ENCODE measurements at regions not wholly inside any gene's neighbourhood (a gene's known extent, or its start where the extent isn't known, plus 50 kb on each side); places are given as distances from the start of the nearest gene placed in this dataset.

DNA sequence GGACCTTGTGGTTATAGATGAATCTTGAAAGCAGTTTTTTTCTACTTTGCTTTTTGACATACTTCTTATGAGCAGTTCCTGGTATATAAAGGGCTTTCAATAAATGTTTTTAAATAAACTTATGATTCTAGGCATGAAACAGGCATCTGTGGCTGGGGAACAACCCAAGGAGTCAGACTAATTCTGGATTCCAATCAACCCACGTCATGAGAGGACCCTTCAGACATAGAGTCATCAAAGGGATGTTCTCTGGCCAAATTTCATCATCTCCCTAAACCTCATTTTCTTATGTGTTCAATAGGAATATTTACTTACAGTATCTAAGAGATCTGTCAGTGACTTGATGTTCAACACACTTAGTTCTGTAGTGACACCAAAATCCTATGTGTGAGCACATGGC is 243.8 kb upstream of the ZNF462 start:
- Histone ChIP-seq H3K4me2 (ENCODE audit: insufficient read depth, low read length) (no peak overlapping the region), H4K20me1 (ENCODE audit: insufficient read depth, low read length) (no peaks in the 10 kb centered on the region)

DNA sequence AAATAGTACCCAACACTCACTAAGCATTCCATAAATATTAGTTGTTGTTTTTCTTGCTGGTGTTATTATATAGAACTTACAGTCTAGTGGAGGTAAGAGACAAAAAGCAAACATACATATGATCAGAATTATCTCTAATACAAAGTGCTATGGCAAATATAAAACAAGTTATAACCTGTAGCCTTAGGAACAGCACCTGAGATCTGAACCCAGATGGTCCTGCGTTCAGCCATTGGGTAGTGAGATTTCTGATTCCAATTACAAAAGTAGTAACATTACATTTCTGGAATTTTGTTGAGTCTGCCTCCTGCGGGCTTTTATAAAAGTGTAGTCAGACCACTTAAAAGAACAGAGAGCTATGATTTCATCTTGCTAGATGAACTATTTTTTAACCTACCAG is 242.9 kb upstream of the ZNF462 start:
- Histone ChIP-seq H3K27me3 (ENCODE audit: insufficient read depth, low read length, poor library complexity) (no peaks in the 10 kb centered on the region), H3K36me3 (ENCODE audit: insufficient read depth, low read length) (no peaks in the 10 kb centered on the region), H3K9ac (ENCODE audit: low read depth, low read length) (no peak overlapping the region), H4K20me1 (ENCODE audit: insufficient read depth, low read length) (no peaks in the 10 kb centered on the region), H3K79me2 (ENCODE audit: insufficient read depth, low read length) (no peaks in the 10 kb centered on the region), H3K4me1 (ENCODE audit: insufficient read depth, low read length) (no peaks in the 10 kb centered on the region), H3K4me3 (ENCODE audit: low read depth in 1 of 2, low read length in 2 of 2) (no peak overlapping the region), H3K4me2 (ENCODE audit: insufficient read depth, low read length) (no peak overlapping the region), H3K27ac (ENCODE audit: low read length) (no peak overlapping the region), H2AFZ (ENCODE audit: low read depth, low read length) (no peak overlapping the region), H3K9me3 (ENCODE audit: insufficient read depth, low read length, severe bottlenecking) (no peaks in the 10 kb centered on the region)
- TF ChIP-seq EZH2 (IDR thresholded peaks at IDR 0.05; ENCODE audit: borderline replicate concordance, low read depth, low read length, severe bottlenecking), result no peak
- TF ChIP-seq, protein P1, sequence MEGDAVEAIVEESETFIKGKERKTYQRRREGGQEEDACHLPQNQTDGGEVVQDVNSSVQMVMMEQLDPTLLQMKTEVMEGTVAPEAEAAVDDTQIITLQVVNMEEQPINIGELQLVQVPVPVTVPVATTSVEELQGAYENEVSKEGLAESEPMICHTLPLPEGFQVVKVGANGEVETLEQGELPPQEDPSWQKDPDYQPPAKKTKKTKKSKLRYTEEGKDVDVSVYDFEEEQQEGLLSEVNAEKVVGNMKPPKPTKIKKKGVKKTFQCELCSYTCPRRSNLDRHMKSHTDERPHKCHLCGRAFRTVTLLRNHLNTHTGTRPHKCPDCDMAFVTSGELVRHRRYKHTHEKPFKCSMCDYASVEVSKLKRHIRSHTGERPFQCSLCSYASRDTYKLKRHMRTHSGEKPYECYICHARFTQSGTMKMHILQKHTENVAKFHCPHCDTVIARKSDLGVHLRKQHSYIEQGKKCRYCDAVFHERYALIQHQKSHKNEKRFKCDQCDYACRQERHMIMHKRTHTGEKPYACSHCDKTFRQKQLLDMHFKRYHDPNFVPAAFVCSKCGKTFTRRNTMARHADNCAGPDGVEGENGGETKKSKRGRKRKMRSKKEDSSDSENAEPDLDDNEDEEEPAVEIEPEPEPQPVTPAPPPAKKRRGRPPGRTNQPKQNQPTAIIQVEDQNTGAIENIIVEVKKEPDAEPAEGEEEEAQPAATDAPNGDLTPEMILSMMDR (IDR thresholded peaks at IDR 0.05; ENCODE audit: borderline replicate concordance, extremely low read depth, low read length, poor library complexity, severe bottlenecking), result no peak
- ATAC-seq (ENCODE audit: insufficient read depth, low read depth) (no peak), DNase-seq (no peak)

More for the DNA sequence above, 243.8 kb upstream of the ZNF462 start:
- H3K27ac ChIP-seq (ENCODE audit: low read length), result no peak overlapping the region
- ATAC-seq (ENCODE audit: insufficient read depth, low read depth) (no peak), DNase-seq (no peak)
- TF ChIP-seq EZH2 (IDR thresholded peaks at IDR 0.05; ENCODE audit: borderline replicate concordance, low read depth, low read length, severe bottlenecking), result no peak
- TF ChIP-seq, protein P1 (IDR thresholded peaks at IDR 0.05; ENCODE audit: borderline replicate concordance, extremely low read depth, low read length, poor library complexity, severe bottlenecking), result no peak
- no peak overlapping the region for H2AFZ ChIP-seq (ENCODE audit: low read depth, low read length)
- no peak overlapping the region for H3K9ac ChIP-seq (ENCODE audit: low read depth, low read length)
- no peaks in the 10 kb centered on the region for H3K9me3 ChIP-seq (ENCODE audit: insufficient read depth, low read length, severe bottlenecking)
- H3K36me3 ChIP-seq (ENCODE audit: insufficient read depth, low read length), result no peaks in the 10 kb centered on the region
- no peaks in the 10 kb centered on the region for H3K4me1 ChIP-seq (ENCODE audit: insufficient read depth, low read length)
- no peaks in the 10 kb centered on the region for H3K79me2 ChIP-seq (ENCODE audit: insufficient read depth, low read length)
- H3K27me3 ChIP-seq (ENCODE audit: insufficient read depth, low read length, poor library complexity), result no peaks in the 10 kb centered on the region
- no peak overlapping the region for H3K4me3 ChIP-seq (ENCODE audit: low read depth in 1 of 2, low read length in 2 of 2)

DNA sequence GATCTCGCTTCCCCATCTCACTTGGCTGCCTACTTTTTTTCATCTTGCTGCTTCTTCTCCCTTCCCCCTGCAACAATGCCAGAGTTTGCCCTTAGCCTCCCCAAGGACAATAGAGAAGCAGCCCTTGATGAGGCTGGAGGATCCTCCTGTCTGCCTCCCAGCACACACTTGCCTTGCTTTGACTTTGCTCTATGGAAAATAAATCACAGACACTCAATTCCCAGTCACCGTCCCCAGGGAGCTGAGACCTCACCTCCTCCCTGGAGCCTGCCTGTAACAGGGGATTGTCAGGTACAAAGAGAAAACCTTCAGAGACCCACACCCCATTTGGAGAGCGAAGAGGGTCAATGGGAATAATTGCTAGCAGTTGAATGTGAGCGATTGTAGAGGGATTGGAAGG is 242.1 kb upstream of the ZNF462 start:
- no peak for DNase-seq
- no peak overlapping the region for H2AFZ ChIP-seq (ENCODE audit: low read depth, low read length)
- no peak overlapping the region for H3K4me3 ChIP-seq (ENCODE audit: low read depth in 1 of 2, low read length in 2 of 2)
- H4K20me1 ChIP-seq (ENCODE audit: insufficient read depth, low read length), result no peaks in the 10 kb centered on the region
- H3K79me2 ChIP-seq (ENCODE audit: insufficient read depth, low read length), result no peaks in the 10 kb centered on the region
- no peak overlapping the region for H3K9ac ChIP-seq (ENCODE audit: low read depth, low read length)
- no peak overlapping the region for H3K4me2 ChIP-seq (ENCODE audit: insufficient read depth, low read length)
- no peaks in the 10 kb centered on the region for H3K27me3 ChIP-seq (ENCODE audit: insufficient read depth, low read length, poor library complexity)
- H3K36me3 ChIP-seq (ENCODE audit: insufficient read depth, low read length), result no peaks in the 10 kb centered on the region
- TF ChIP-seq, protein P1 (IDR thresholded peaks at IDR 0.05; ENCODE audit: borderline replicate concordance, extremely low read depth, low read length, poor library complexity, severe bottlenecking), result no peak
- no peak overlapping the region for H3K27ac ChIP-seq (ENCODE audit: low read length)
- no peak for ATAC-seq (ENCODE audit: insufficient read depth, low read depth)
- no peaks in the 10 kb centered on the region for H3K4me1 ChIP-seq (ENCODE audit: insufficient read depth, low read length)
- no peaks in the 10 kb centered on the region for H3K9me3 ChIP-seq (ENCODE audit: insufficient read depth, low read length, severe bottlenecking)

Data from DND-41 (cell line).